Femur (tissue), 1 donor: ENCODE measurements at regions not wholly inside any gene's neighbourhood (a gene's known extent, or its start where the extent isn't known, plus 50 kb on each side); places are given as distances from the start of the nearest gene placed in this dataset.

Experiments
- DNase-seq: peaks from one replicate; pipeline ENCODE4 v3.0.0-alpha.2; 2017

GRCh38 chr3:117874904-117875874, 1159.5 kb downstream of the IGSF11 start:
- DNase-seq, result no peak

DNA sequence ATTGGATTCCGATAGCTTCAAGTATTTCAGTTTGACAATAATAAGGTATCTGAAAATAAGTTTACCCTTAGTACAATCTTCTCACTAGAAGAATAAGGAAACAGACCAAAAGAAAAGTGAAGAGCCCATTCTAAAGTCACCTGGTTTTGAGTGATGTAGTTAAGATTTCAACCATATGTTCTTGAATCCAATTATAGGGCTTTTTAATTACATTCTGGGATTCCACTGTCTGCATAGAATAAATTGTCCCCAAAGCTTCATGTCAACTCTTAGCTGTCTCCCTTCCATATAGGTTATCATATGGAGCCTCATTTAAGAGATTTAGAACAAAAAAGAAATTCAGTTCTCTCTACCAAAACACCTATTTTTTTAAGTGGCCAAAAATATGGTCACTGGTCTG, 1158.8 kb downstream of the IGSF11 start:
- DNase-seq, result no peak

DNA sequence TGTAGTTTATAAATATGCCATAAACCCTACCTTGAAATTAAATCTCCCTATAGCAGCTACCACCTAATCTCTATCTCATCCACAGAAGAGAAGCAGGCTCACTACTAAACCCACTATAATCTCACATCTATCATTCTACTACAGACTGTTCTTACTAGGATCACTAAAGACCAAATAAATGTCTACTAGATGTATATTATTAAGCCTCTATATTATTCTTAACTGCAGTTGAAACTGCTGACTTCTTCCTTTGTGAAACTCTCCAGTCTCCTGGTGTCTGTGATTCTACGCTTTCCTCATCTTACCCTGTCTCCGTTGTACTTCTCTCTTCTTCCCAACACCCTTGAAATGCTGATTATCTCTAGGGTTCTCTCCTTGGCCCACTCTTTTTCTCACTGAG, 1154.0 kb downstream of the IGSF11 start:
- no peak for DNase-seq

DNA sequence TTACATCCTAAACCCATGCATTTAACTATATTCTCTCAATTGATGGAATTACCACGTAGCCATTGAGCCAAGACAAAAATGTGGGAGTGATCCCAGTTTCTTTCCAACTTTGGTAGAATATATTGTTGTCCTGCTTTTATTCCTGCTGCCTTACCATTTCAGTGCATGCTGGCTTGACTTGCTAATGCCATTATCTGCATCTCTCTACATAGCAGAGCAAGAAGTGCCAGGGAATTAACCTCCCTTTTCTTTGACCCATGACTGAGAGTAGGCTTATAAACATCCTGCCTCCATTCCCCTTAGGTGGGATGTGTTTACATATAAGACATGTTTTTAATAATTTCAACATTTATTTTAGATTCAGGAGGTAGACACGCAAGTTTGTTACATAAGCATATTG, 1153.4 kb downstream of the IGSF11 start:
- DNase-seq, result no peak

- no peak for DNase-seq
Observed at GRCh38 chr3:117885011-117885441, 1149.6 kb downstream of the IGSF11 start.

DNA sequence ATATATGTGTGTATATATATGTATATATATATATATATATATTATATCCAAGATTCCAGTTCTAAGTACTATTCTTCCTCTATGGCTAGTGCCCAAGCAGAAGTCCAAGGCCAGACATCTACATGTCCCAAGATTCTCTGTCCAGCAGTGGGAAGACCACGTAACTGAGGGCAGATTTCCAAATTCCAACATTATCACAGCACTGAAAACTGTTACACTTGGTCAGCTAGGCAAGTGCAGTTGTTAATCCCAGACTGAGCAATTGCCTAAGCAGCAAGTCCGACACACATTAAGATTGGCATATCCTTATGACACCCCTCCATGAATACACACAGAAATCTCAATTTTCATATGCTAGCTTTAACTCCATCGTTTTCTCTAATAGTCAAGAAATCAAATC, 1148.5 kb downstream of the IGSF11 start:
- DNase-seq, result no peak

DNA sequence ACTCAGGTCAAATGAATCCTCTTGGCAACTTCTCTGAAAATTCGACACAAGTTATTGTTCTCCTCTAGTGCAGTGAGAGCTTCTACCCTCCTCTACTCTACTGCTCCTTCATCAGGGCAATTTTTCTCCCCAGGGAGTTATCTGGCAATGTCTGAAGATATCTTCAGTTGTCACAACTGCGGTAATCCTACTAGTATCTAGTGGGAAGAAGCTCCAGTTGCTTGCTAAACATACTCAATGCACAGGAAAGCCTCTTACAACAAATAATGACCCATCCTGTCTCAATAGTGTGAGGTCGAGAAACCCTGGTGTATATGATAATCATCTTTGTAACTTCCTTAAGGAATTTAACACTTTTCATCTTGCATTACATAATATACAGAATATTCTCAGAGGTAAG, 1147.6 kb downstream of the IGSF11 start:
- no peak for DNase-seq

DNA sequence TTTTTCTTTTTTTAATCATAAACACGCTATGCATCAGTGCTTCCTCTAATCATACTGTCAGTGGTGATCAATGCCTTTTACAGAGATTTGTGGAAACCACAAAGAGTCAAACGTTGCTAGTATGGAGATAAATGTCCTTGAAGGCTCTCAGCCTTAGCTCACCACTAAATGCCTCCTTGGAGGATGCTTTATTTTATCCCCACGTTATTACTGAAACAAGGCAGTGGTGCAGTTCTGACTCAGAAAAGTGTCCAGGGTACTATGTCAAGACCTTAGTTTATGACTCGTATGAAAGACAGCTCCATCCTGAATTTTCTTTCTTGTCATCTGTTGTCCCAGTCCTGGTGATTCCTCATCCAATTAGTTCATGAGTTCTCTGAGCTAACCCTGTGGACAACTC, 1146.7 kb downstream of the IGSF11 start:
- DNase-seq, result no peak

- DNase-seq, result no peak
Observed at GRCh38 chr3:117892431-117892841, 1142.2 kb downstream of the IGSF11 start.

GRCh38 chr3:117893001-117893400, 1141.6 kb downstream of the IGSF11 start:
- DNase-seq, result no peak

DNA sequence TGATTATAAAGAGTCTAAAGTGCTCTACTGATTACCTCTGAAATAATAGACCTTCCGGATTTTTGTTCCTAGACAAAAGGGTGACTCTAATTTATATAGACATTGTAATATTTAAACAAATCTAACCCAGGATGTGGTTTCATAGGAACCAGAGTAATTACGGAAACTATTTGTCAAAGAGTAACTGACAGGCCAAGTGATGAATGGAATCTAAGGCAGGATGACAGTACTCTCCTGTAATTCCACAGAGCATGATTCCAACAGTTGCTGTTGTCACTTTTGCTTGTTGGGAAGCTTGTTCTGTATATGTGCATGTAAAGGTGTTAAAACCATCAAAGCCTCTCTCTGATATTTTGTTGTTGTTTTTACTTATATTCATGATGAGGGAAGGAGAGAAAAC, 1141.0 kb downstream of the IGSF11 start:
- DNase-seq, result no peak

DNA sequence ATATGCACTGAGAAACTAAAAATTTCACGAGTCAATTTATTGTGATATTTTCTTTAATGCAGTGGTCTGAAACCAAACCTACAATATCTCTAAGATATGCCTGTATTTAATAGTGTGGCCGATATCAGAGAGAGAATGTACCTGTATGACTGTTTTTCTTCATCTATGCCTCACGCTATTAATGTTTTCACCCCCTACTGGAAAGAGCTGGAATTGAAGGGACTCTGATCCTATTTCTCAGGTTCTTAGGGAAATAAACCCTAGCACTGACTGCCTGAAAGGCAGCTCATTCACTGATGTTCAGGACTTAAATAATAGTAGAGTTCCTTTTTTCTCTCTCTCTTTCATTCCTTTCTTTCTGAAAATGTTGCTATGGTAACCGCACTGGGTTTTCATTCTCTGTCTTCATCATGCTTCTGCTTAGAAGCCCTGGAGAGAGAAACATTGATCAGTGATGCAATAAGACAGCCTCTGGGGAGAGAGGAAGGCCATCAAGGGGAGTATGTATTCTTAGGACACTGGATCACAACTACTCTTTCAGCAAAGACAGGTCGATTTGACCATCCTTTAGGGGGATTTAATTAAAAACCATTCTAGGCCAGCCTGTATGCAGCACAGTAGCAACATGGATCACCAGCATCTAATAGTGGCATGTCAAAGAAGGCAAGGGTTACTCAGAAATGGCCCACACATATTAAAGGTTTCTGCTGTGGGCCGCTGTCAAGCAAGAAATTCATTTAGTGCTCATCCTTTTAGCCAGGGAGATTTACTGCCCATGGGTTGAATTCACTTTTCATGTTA, 1135.7 kb downstream of the IGSF11 start:
- DNase-seq, result no peak

DNA sequence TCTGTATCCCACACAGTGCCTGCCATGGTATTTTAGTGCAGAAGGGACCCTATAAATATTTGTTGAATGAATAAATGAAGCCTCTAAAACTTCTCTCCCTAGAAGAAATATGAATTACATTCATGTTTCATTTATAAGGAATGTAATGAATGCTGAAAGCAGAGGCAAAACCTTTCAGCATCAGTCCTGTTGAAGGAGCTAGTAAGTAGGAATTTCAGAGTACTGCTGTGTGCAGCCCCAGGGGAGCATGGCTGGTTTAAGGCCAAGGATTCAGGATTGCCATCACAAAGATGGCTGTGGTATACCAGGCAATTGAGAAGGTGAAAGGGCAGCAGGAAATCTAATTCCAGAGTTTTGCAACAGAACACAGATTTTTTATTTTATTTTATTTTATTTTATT, 1131.4 kb downstream of the IGSF11 start:
- DNase-seq, result no peak

DNA sequence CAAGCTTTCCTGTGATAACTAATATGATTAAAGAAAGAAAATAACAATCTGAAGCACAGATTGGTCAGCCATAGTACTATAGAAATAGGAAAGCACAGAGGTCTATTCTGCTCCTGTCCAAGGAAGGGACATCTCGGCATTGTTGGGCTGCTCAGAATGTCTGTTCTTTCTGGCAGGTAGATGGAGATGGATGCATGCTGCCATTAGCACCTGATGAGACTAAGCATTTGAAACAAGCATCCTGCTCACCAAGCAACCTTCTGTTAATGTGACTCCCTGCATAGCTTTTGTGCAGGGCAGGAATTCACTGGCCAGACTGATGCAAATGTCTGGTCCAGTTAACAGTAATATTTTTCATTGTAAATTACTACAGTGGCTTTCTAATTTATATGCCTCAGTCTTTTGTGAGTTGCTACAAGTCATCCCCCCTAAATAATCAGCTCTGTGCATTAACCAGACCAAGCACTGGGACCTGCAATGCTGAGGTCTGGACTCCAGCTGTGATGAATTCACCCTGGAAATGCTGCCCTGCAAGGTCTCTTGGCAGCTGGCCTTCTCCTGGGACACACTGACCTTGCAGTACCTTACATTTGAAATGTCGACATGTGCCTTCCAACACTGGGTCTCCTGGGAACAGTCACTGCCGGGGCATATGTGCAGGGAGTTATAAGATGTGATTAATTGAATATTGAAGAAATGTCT, 1123.7 kb downstream of the IGSF11 start:
- DNase-seq, result no peak

- DNase-seq, result no peak
Observed at GRCh38 chr3:117912352-117912751, 1122.3 kb downstream of the IGSF11 start.

DNA sequence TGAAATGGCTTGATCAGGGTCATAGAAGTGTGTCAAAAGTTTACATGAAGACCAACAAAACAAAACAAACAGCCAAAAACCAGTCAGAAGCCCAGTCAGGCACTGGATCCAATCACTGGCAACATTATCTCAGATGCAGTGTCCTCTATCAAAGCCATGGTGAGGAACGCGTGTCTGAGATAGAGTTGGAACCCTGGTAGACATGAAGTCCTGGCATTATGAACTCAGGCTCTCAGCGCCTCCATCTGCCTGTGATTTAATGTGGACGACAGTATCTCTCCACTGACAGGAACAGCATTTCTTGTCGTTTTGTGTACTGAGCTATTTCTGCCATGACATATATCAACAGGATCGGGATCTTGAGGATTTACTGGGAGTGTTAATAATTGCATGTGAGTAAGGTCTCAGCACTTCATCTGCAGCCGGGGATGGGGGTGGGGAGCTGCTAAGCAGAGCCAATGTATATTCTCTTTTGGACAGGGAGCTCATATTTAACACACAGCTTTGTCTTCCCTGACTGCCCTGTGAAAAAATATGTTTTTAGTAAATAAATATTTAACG, 1120.0 kb downstream of the IGSF11 start:
- no peak for DNase-seq

DNA sequence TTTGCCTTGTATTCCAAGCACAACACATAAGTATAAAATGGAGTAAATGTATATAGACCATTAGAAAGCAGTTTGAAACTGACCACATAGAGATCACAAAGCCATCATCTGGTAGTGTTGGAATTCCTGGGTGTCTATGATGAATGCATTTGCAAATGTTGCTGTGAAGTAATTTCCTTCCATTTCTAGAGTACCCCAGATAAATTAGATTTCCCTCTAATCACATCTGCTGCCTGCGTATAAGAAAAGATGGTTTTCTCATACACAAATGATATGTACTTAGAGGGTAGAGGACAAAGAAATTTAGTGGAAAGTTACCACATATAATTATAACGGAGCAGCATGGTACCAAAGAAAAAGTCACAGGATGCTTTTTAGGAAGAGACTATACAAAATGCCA, 1117.8 kb downstream of the IGSF11 start:
- no peak for DNase-seq

GRCh38 chr3:117919621-117920020, 1115.0 kb downstream of the IGSF11 start:
- DNase-seq, result no peak

- DNase-seq, result no peak
Observed at GRCh38 chr3:117920253-117920898, 1114.3 kb downstream of the IGSF11 start.

DNA sequence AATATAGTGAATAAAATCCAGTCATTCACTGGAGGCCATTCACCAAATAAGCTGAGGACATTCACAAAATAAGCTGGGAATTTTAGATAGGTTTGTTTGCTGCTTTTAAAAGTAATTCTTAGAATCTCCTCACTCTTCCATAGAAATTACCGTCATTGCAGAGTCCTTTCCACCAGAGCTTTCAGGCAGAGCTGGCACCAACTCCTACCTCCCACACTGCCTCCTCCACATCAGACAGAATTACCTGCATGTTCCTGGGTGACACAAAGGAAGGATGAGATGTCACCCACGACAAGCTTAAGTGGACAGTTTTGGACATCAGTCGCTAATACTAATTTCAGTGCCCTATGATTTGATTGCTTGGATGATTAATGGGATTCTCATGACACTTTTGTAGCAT, 1113.2 kb downstream of the IGSF11 start:
- no peak for DNase-seq

DNA sequence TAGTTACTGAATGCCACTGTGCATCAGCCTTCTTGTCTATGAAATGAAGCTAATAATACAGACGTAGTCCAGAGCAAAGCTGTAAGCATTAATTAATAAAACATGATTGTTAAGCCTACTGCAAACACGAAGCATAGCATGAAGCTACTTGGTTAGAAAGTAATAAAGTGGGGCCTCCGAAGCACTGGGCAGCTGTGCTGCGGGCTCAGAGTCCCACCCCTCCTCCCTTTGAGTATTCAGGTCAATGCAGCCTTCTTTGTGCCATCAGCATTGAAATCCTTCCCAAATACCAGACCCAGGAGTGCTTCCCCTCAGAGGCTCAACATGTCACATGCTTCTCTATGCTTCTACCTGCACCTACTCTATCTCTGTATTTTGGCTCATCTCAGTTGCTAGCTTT, 1112.6 kb downstream of the IGSF11 start:
- no peak for DNase-seq

- DNase-seq, result no peak
Observed at GRCh38 chr3:117926819-117927218, 1107.8 kb downstream of the IGSF11 start.
